Natural killer cell (primary cell): ENCODE measurements at regions not wholly inside any gene's neighbourhood (a gene's known extent, or its start where the extent isn't known, plus 50 kb on each side); places are given as distances from the start of the nearest gene placed in this dataset.
"Not testable (repeated sequence)": the region's sequence is repeated elsewhere in the genome, so short reads cannot be mapped to it uniquely, and the experiment has no call there.

ENCODE experiments used
- ATAC-seq, 3 donors: fragments of 150-1000 bp in 2 of 3; fragments of 200-7000 bp in 1 of 3; cut with Tn5 transposase; 1 replicate in 1 of 3; 2 replicates in 2 of 3; pipeline ENCODE4 v1.10.0; 2021; ENCODE audit warnings: mild to moderate bottlenecking in 2 of 3, moderate library complexity in 2 of 3
- DNase-seq, 2 donors: peaks; one replicate each; pipeline versions ENCODE4 v3.0.0 to v3.0.0-alpha.2; 2013 to 2021; ENCODE audit warnings: mixed read lengths in 1 of 2
- H3K27ac ChIP-seq: one replicate; pipeline ENCODE4 v1.5.1; 2013; ENCODE audit warnings: mild to moderate bottlenecking, low read length
- H3K27me3 ChIP-seq: one replicate; pipeline ENCODE4 v1.6.1; 2013; ENCODE audit warnings: low read length; ENCODE audit not compliant: control insufficient read depth, insufficient read depth
- H3K36me3 ChIP-seq: one replicate; pipeline ENCODE4 v1.6.1; 2013; ENCODE audit warnings: low read length; ENCODE audit not compliant: control insufficient read depth, insufficient read depth
- H3K4me1 ChIP-seq: one replicate; pipeline ENCODE4 v1.6.1; 2013; ENCODE audit warnings: low read length; ENCODE audit not compliant: control insufficient read depth, insufficient read depth
- H3K4me3 ChIP-seq: one replicate; pipeline ENCODE4 v1.5.1; 2013; ENCODE audit warnings: low read length
- H3K9me3 ChIP-seq: one replicate; pipeline ENCODE4 v1.6.1; 2013; ENCODE audit warnings: low read length; ENCODE audit not compliant: control insufficient read depth, insufficient read depth
- H3K27ac Mint-ChIP-seq, 2 donors: one replicate each; pipeline ENCODE4 v1.8.0; 2022; ENCODE audit warnings: mild to moderate bottlenecking in 2 of 2, mixed read lengths in 2 of 2, moderate library complexity in 1 of 2
- H3K27me3 Mint-ChIP-seq, 2 donors: one replicate each; pipeline ENCODE4 v1.8.0; 2022; ENCODE audit warnings: low read depth in 2 of 2, mixed read lengths in 2 of 2
- H3K36me3 Mint-ChIP-seq: one replicate; pipeline ENCODE4 v1.8.0; 2022; ENCODE audit warnings: mixed read lengths
- H3K4me1 Mint-ChIP-seq, 2 donors: one replicate each; pipeline ENCODE4 v1.8.0; 2022; ENCODE audit warnings: mixed read lengths in 2 of 2
- H3K4me3 Mint-ChIP-seq: one replicate; pipeline ENCODE4 v1.8.0; 2022; ENCODE audit warnings: mild to moderate bottlenecking, moderate library complexity, mixed read lengths
- H3K9me3 Mint-ChIP-seq, 2 donors: one replicate each; pipeline ENCODE4 v1.8.0; 2022; ENCODE audit warnings: mixed read lengths in 2 of 2
- WGBS: methylation state at CpG from one replicate; pipeline ENCODE4 v1.1.7; 2013; ENCODE audit warnings: missing lambda C conversion rate; ENCODE audit not compliant: insufficient coverage; 5-methylcytosine and 5-hydroxymethylcytosine counted together
- intact Hi-C: fragments of 100-400 bp; cut with micrococcal nuclease; formaldehyde crosslinking; loops from one replicate; pipeline ENCODE4 v1.14.2; 2022
- TF ChIP-seq, protein P1 (sequence below): fragments of 200-600 bp; IDR thresholded peaks from one replicate; pipeline ENCODE4 v1.8.0; 2022; ENCODE audit warnings: antibody characterized with exemption

DNA sequence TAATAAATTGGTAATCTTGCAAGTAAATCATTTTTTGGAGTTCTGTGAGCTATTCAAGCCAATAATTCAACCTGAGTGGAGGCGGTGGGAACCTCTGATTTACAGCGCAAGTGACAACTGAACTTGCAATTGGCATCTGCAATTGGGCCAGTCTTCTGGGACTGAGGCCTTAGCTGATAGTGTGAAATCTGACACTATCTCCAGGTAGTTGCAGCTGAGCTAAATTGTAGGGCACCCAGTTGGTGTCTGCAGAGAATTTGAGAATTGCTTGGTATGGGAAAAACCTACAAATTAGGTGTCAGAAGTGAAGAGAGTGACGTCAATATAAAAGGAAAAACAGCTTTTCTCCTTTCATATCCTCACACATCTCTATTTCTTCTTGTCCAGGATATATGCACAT lies 1633.6 kb upstream of the GOT2 start:
- H3K4me1 Mint-ChIP-seq, result no peaks in the 10 kb centered on the region
- Histone ChIP-seq H3K4me3 (no peak overlapping the region), H3K9me3 (no peaks in the 10 kb centered on the region), H3K36me3 (no peaks in the 10 kb centered on the region), H3K27ac (no peak overlapping the region), H3K27me3 (no peaks in the 10 kb centered on the region), H3K4me1 (no peaks in the 10 kb centered on the region)
- H3K4me3 Mint-ChIP-seq, result no peak overlapping the region
- H3K27me3 Mint-ChIP-seq, result no peaks in the 10 kb centered on the region
- H3K36me3 Mint-ChIP-seq, result no peaks in the 10 kb centered on the region
- 84% methylated on average over 2 of the region's 3 CpGs for WGBS
- H3K27ac Mint-ChIP-seq, result no peak overlapping the region
- ATAC-seq, result no peak
- TF ChIP-seq, protein P1, sequence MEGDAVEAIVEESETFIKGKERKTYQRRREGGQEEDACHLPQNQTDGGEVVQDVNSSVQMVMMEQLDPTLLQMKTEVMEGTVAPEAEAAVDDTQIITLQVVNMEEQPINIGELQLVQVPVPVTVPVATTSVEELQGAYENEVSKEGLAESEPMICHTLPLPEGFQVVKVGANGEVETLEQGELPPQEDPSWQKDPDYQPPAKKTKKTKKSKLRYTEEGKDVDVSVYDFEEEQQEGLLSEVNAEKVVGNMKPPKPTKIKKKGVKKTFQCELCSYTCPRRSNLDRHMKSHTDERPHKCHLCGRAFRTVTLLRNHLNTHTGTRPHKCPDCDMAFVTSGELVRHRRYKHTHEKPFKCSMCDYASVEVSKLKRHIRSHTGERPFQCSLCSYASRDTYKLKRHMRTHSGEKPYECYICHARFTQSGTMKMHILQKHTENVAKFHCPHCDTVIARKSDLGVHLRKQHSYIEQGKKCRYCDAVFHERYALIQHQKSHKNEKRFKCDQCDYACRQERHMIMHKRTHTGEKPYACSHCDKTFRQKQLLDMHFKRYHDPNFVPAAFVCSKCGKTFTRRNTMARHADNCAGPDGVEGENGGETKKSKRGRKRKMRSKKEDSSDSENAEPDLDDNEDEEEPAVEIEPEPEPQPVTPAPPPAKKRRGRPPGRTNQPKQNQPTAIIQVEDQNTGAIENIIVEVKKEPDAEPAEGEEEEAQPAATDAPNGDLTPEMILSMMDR, result no peak
- no peak for DNase-seq
- intact Hi-C loops, result no loop called here
- H3K9me3 Mint-ChIP-seq, result peaks cover 5 to 8% of the 10 kb centered on the region in 2 donors

DNA sequence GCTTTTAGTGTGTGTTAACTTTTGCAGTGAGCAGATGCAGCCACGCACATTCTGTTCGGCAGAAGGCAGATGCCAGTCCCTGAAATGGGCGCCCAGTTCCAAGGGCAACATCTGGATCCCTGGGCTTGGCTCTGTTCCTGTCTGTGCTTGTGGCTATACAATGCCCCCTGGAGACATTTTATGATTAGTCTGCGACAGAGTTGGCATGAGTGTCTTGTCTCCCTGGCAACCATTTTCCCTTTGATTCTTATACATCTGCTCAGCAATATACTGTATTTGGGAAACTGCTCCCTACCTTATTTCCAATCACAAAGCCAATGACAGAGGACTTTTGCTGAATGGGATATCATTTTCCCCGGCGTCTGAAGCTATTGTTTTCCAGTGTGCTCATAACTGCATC lies 1629.5 kb upstream of the GOT2 start:
- Mint-ChIP-seq H3K36me3 (no peaks in the 10 kb centered on the region), H3K9me3 (peaks cover 0 to 7% of the 10 kb centered on the region in 2 donors), H3K4me3 (no peak overlapping the region), H3K27ac (no peak overlapping the region), H3K27me3 (no peaks in the 10 kb centered on the region), H3K4me1 (no peaks in the 10 kb centered on the region)
- ATAC-seq, result no peak
- Histone ChIP-seq H3K4me1 (no peaks in the 10 kb centered on the region), H3K27ac (no peak overlapping the region), H3K9me3 (peaks cover 5% of the 10 kb centered on the region), H3K36me3 (no peaks in the 10 kb centered on the region), H3K27me3 (no peaks in the 10 kb centered on the region), H3K4me3 (no peak overlapping the region)
- TF ChIP-seq, protein P1, result no peak
- DNase-seq, result no peak
- intact Hi-C loops, result no loop called here
- 93% methylated on average over 6 of the region's 6 CpGs for WGBS

DNA sequence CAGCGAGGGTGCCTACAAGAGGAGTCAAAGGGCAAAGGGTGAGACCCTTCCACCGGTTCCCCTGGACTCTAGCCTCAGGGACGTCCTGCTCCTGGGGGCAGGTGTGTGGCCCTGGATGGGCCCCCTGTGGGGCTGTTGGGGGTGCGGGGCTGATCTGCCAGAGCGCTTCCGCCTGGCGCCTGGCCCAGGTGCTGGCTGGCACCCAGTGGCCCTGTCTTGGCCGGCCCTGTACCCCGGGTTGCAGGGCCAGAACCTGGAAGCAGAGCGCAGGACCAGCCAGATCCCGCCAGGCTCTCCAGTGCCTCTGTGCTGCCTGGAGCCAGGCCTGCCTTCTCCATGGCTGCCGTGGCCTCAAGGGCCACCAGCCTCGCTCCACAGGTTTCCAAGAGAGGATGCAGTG lies 1625.8 kb upstream of the GOT2 start:
- H3K36me3 ChIP-seq, H3K9me3 Mint-ChIP-seq, H3K27ac ChIP-seq, H3K4me3 ChIP-seq, H3K9me3 ChIP-seq, H3K4me3 Mint-ChIP-seq, H3K4me1 ChIP-seq, ATAC-seq, H3K4me1 Mint-ChIP-seq, DNase-seq, H3K36me3 Mint-ChIP-seq, H3K27ac Mint-ChIP-seq, intact Hi-C loops, H3K27me3 ChIP-seq, H3K27me3 Mint-ChIP-seq: not testable (repeated sequence)
- 94% methylated on average over 13 of the region's 13 CpGs for WGBS

DNA sequence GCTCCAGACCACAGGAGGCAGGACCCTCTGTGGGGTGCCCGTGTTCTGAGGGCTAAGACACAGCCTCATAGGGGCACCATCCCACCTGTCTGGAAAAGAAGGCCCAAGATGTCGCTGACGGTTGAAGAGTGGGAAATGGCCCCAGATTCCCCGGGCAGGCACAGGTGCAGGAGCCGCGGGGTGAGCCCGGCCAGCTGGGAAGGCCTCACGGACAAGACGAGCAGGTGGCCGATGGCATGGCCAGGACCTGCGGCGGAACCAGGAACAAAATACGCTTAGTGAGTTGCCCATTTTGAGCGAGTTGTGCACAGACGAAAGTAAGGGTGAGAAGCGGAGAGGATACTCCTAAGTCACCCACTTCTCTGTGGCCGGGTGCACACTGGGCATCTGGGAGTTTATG lies 1625.3 kb upstream of the GOT2 start:
- DNase-seq, H3K4me1 ChIP-seq, H3K36me3 Mint-ChIP-seq, H3K36me3 ChIP-seq, H3K27ac ChIP-seq, H3K4me1 Mint-ChIP-seq, H3K9me3 Mint-ChIP-seq, ATAC-seq, intact Hi-C loops, H3K9me3 ChIP-seq, H3K4me3 ChIP-seq, H3K27ac Mint-ChIP-seq, H3K27me3 Mint-ChIP-seq, H3K4me3 Mint-ChIP-seq, H3K27me3 ChIP-seq: not testable (repeated sequence)
- WGBS, result 96% methylated on average over 16 of the region's 17 CpGs

DNA sequence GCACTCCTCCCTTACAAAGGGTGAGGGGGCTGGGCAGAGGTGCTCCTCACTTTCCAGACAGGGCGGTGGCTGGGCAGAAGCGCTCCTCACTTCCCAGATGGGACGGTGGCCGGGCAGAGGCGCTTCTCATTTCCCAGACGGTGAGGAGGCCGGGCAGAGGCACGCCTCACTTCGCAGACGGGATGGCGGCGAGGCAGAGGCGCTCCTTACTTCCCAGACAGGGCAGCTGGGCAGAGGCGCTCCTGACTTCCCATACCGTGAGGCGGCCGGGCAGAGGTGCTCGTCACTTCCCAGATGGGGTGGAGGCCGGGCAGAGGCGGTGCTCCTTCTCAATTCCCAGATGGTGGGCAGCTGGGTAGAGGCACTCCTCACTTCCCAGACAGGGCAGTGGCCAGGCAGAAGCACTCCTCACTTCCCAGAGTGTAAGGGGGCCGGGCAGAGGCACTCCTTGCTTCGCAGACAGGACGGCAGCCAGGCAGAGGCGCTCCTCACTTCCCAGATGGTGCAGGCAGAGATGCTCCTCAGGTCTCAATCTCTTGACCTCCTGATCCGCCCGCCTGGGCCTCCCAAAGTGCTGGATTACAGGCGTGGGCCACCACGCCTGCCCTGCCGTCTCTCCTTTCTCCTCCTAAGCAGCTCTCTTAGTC lies 1623.9 kb upstream of the GOT2 start:
- H3K4me3 ChIP-seq, H3K4me3 Mint-ChIP-seq, H3K36me3 Mint-ChIP-seq, DNase-seq, H3K9me3 ChIP-seq, H3K27ac ChIP-seq, H3K36me3 ChIP-seq, H3K27me3 Mint-ChIP-seq, intact Hi-C loops, ATAC-seq, H3K27me3 ChIP-seq, H3K27ac Mint-ChIP-seq, H3K4me1 ChIP-seq, H3K4me1 Mint-ChIP-seq, H3K9me3 Mint-ChIP-seq: not testable (repeated sequence)
- 92% methylated on average over 29 of the region's 29 CpGs for WGBS
